Activated CD4-positive, alpha-beta T cell treated with anti-CD3 and anti-CD28 coated beads for 4 hours (primary cell): ENCODE measurements at regions not wholly inside any gene's neighbourhood (a gene's known extent, or its start where the extent isn't known, plus 50 kb on each side); places are given as distances from the start of the nearest gene placed in this dataset.
"Not testable (repeated sequence)": the region's sequence is repeated elsewhere in the genome, so short reads cannot be mapped to it uniquely, and the experiment has no call there.

Experiments used
- DNase-seq, 2 donors: peaks; one replicate each; pipeline ENCODE4 v3.0.0-alpha.2; 2020

DNA sequence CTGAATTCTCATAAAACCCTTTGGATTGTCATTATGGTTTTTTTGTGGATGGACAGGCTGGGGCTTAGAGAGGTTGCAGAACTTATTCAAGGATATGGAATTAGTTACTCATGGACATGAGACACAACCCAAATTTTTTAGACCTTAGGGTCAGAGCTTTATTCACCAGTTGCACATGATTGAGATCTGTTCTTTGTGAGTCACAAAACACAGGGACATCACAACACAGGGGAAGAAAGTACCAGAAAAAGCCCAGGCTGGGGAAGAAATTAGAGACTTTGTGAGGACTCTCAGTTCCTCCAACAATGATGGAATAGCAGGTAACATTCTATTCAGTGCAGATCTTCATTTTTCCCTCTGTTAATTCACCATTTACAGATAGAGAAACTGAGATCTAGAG is 602.4 kb upstream of the CPEB2 start:
- DNase-seq = no peak

DNA sequence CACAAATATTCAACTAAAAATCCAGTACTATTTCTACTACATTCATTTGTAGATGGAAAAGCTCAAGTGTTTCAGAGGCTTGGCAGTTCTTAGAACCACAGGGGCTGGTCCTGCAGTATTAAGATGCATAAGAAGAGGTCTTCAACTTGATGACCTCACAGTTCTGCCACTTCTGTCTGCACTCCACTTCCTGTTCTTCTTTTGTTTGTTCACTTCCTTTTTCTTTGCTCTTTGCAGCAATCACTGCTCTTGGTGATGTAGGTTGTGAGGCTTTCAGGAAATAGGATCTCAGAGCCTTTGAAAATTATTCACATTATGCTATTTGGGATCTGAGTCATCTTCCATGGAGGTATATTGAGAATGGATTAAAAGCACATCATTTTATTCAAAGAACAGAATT is 602.0 kb upstream of the CPEB2 start:
- no peak for DNase-seq

DNA sequence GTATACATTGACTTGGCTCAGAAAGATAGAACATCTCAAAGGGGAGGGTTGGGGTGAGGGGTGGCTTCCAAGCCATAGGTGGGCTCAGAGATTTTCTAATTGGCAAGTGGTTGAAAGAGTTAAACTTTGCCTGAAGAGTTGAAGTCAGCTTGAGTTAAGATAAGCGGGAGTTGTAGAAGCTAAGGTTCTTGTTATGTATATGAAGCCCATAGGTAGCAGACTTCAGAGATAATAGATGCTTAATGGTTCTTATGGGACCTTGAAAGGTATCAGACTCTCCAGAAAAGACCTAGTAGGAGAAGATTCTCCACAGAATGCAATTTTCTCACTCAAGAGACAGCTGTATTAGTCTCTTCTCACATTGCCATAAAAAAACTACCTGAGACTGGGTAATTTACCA is 599.1 kb upstream of the CPEB2 start:
- DNase-seq = no peak

DNA sequence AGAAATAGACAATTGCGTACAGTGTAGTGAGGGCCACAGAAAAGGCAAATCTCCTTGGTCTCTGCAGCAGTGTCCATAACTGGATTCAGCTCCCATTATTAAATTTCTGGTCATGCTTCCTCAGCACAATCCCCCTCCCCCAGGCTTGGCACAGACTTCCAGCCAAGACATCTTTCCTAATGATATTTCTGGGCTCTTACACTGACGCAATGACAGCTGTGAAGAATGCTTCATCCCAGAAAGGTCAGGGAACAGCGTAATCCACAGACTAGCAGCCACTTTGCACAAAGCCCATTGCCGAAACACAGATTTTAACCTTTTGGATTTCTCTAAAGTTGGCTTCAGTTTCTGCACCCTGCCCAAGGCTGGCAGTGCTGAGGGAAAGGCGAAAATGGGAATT is 597.6 kb upstream of the CPEB2 start:
- DNase-seq = no peak

DNA sequence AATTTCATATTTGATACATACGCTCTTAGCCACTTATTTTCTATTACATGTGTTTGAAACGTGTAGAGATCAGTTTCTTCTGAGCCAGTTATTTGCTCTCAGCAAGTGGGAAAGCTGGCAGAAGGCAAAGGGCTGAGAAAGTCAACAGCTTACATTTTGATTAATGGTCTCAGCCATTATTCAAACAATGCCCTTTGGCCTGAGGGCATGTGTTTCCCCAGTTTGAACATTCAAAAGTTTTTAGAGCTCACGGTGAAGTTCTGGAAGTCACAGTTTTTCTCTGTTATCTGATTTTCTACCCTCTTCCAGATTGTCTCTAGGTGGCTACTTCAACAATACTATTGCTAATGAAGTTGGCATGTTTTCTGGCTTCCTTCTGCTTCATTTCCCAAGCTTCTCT is 591.8 kb upstream of the CPEB2 start:
- no peak for DNase-seq

DNA sequence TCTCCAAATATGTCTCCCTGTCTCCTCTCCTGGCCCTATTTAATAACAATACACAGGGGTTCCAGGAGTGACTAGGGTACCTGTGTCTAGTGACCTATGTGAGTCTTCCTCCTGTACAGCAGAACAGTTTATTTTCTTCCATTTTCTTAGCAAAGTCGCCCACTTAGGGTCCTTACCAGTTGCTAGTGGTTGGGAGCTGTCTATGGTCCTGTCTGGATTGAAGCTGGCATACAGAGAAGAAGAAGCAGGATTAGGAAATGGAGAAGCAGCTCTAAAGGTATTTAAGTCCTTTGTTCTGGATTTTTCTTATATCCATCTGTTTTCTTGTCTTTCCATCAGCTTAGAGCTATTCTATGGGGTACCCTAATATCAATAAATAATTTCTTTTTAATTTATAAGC is 587.1 kb upstream of the CPEB2 start:
- no peak for DNase-seq

DNA sequence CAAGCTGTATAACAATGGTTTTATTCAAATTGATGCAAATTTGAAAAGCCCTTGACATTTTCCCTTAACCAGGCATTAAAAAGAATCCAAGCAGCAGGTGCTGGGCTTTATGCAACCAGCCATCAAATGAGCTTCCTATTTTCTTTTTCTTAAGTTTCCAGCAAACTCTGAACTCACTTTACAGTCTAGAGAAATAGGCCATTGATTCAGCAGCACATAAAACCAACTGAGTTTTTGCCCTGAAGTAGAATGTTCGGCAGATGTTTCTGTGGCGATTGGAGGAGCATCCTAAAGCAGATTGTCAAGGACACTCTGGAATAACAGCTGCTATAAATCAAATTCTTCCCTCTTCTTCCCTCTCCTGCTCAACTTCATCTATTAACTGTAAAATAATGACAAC is 582.8 kb upstream of the CPEB2 start:
- DNase-seq = no peak

DNA sequence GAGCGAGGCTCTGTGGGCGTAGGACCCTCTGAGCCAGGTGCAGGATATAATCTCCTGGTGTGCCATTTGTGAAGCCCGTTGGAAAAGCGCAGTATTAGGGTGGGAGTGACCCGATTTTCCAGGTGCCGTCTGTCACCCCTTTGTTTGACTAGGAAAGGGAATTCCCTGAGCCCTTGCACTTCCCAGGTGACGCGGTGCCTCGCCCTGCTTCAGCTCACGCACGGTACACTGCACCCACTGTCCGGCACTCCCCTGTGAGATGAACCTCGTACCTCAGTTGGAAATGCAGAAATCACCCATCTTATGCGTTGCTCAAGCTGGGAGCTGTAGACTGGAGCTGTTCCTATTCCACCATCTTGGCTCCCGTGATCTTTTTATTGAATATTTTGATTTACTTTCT is 576.0 kb upstream of the CPEB2 start:
- not testable (repeated sequence) for DNase-seq

DNA sequence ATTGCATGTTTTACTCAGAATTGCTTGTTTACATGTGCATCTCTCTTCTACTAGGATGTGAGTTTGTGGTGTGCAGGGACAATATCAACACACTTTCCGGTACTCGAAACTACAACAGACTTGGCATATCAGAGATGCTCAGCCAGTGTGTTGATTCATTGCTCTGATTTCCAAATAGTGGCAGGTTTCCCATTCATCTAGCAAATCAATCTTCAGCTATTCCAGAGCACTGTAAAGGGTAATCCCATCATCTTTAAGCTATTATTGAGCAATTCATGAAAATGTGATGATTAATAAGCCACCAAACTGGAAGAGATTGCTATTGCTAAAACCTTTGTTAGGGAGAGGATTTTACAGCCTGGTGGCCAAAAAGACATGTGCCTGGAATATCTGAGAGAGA is 574.2 kb upstream of the CPEB2 start:
- DNase-seq = no peak

DNA sequence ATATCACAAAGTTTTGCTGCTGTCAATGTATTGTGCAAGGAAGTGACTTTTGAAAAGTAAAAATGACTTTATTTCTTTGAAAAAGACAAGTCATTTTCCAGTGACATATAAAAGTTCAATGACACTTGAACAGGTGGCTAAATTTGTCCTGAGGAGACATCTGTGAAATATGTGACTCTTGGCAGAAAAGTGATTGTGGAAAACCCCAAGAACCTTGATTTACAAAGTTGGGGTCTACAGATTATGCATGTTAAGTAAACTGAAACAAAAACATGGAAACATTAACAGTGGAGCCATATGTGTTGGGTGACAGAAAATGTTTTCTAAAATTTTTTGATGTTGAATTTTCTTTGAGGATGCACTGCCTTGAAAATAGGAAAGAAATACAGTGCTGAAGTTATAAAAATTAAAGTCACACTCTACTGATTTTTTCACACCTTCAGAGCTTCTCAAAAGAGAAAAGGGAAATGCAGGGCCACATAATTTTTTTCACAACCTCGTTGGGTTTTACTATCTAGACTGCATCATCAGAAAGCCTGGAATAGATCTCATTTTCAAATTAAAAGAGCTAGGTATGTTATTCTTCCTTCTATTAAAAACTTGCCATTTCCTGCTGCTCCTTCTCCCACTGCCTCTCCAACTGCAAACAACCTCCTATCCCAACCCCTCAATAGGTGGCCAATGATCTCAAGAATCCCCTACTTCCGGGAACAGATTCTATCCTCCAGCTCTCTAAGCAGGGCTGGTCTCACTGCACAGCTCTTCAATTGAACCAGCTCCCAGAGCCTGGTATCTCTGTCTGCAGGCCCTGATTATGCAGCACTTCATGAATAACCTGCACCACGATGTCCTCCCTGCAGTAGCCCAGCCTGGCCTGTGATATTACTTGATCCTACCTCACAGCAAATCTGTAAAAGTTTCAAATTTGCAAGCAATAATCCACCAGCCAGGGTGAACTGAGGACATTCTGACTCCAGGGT is 570.8 kb upstream of the CPEB2 start:
- no peak for DNase-seq

DNA sequence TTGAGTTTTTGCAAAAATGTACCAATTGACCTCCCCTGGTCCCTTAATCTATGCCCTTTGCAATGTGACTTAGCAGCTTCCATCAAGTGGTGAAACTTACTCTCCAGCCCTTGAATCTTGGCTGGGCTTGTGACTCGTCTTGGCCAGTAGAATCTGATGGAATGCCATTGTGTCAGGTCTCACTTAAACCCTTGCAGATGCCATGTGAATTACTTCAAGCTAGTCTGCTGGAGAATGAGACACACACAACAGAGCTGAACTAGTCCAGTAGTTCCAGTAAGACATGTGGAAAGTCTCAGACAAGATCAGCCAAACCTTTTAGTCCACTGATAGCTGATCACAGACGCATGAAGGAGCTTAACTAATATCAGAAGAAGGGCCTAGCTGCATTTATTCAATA is 567.8 kb upstream of the CPEB2 start:
- DNase-seq = no peak

DNA sequence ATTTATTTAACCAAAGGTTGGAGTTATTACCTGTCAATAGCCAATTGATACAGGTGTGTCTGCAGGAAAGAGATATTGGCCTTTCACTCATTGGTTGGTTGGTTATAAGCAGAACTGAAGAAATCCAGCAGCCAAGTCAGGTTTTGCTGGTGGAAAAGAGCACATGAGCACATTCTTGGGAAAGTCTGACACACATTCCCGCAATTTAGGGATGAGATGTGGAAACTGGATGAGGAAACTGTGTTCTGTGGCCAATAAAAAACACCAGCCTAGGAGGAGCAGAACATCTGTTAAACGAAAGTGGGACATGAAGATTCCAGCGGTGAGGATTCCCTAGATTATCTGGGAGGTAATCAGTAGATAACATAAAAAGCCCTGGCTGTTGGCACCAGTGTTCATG is 567.4 kb upstream of the CPEB2 start:
- no peak for DNase-seq

DNA sequence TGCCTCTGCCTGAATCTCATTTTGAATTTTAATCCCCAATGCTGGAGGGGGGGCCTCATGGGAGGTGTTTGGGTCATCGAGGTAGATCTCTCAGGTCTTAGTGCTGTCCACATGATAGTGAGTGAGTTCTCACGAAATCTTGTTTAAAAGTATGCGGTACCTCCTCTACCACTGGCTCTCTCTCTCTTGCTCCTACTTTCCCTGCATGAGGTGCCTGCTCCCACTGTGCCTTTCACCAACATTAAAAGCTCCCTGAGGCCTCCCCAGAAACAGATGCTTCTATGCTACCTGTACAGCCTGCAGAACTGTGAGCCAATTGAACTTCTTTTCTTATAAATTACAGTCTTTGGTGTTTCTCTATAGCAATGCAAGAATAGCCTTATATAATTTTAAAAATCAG is 560.7 kb upstream of the CPEB2 start:
- DNase-seq = no peak

DNA sequence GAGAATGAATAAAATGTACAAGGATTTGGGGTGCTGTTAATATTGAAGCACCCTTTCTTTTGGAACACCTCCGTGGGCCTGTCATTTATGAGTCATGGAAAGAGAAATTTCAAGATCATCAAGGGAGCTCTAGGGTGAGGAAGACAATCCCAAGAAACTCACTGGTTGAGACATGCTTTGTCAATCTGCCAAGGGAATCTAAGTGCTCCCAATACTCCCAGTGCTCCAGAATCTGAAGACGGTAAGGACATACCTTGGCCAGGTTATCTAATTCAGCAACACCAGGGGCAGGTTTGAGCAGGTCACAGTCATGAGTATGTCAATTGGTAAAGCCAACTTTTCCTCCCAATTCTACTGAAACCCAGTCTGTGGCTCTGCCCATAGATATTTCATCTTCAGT is 556.4 kb upstream of the CPEB2 start:
- no peak for DNase-seq

DNA sequence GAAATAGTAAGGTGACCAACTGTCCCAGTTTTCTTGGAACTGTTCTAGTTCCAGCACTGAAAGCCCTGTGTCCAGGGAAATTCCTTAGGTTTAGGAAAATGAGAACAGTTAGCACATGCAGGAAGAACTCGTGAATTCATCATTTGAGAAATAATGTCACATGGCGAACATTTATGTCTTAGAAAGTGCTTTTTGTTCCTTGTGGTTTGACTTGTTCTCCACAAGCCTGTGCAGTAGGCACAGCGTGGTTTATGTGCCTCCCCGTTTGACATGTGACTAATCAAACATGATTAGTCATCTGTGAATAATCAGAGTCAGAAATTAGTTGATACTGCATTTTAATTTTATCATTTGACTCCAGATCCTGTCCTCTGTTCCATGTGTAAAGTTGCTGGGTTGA is 556.0 kb upstream of the CPEB2 start:
- no peak for DNase-seq

DNA sequence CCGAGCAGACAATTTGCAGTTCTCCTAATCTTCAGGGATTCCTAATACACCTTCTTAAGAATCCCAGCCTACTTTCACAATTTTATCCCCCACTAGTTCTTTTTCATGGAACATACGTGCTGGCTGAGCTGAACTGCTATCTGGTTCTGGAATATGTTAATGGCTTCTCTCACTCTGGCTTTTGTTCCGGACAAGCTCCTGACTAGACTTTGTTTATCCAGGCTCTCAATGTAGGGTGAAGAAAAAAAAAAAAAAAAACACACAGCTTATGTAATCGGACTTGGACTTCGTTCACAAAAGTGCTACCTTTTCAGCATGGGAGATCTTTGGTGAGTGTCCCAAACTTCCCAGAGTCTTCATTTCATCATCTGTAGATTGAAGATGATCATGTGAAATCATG is 555.4 kb upstream of the CPEB2 start:
- no peak for DNase-seq

DNA sequence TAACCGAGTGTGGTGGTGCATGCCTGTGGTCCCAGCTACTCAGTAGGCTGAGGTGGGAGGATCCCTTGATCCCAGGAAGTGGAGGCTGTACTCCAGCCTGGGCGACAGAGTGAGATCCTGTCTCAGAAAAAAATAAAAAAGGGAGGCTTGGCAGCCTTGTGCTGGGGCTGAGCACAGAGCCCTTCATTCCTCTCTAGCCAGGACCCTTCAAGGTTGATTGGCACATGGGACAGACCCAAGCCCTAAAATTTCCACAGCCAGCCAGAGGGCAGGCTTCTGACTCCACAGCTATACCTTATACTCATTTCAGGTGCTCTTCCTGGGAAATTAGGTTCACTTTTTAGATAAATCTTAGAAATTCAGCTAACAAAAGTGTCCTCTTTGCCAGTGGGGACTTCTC is 553.0 kb upstream of the CPEB2 start:
- DNase-seq = no peak

DNA sequence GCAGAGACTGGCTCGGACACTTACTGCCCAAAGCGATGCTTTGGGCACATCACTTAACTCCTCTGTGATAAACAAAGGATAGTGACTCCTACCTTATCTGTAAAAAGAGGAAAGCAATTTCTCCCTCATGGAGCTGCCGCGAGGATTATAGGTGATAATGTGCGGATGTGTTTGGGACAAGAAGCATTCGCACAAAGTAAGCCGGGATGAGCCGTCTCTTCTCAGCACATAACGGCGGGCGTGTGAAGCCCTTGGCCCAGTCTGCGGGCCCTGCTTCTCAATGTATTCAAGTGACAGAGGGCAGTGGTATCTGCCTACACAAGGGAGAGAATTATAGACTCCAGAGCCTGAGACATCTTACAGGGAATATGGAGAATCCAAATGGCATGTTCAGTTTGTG is 550.3 kb upstream of the CPEB2 start:
- no peak for DNase-seq

DNA sequence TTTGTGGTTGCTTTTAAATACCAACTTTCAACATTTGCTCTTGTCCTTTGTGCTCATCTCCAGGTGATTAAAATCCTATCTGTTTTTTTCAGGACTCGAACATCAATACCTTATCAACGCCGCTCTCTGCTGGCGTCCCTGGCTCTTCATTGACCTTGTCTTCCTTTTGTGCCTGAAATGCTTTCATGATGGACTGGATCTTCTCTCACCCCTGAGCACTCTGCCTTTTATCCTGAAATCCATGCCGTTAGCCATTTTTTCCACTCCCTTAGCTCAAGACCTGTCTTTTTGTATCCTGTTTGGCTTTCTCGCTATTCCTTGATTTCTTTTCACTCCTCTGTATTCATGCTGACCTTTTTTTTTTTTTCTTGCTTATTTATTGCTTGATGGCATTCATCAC is 549.5 kb upstream of the CPEB2 start:
- no peak for DNase-seq

DNA sequence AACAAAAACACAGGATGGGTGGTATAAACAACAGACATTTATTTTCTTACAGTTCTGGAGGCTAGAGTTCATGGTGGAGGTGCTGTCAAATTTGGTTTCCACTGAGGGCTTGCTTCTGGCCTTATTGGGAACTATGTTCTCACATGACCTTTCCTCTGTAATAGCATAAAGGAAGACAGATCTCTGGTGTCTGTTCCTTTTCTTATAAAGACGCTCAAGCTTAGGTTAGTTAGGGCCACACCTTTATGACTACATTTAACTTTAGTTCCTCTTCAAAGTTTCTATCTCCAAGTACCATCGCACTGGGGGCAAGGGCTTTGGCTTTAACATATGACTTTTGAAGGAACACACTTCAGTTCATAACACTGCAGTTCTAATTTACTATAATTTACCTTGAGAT is 543.8 kb upstream of the CPEB2 start:
- DNase-seq = no peak

DNA sequence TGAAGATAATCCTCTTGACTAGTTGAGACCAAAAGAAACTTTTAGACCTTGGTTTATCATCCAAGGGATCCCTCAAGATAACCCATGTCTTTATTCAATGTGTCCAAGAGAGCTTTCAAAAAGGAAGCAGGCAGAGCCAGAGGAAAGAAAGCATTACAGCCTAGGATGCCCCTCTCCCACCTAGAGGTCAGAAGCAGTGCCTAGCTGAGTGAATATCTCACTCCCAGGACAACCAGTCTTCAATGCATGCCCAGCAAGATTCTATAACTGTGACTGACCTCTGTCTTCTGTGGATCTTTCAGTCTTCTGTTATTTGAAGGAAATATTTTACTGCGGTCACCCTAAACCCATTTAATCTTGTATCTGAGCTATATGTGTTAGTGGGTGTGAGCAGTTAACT is 537.2 kb upstream of the CPEB2 start:
- DNase-seq = no peak

DNA sequence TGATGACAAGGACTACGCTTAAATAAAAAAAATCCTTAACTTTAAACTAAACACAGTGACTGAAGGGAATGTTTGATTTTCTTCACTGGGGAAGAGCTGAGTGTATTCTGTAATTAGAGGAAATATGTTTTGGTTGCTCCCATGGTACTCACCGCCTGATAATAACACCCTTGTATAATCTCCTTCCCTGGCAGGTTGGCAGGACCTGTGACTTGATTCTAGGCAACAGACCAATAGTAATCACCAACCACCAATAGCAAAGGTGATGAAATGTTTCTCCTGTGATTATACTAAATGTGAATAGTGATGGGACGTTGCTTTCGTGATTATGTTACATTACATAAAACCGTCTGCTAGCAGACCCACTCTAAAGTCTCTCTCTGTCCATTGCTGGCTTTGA is 536.8 kb upstream of the CPEB2 start:
- no peak for DNase-seq

DNA sequence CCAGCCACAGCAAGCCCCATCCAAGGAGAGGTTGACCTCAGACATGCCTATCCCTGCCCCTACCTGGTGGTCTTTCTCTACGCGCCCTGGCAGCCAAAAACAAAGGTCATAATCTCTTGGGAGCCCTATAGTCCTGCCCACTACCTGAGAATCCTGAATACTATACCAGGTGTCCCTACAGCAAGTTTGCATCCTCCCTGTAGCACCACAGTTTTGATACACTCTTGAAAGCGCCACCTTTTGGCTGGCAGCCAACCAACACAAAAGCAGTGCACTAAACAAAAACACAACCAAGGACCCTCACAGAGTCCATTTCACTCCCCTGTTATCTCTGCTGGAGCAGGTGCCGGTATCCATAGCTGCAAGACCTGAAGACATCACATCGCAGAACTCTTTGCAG is 523.8 kb upstream of the CPEB2 start:
- no peak for DNase-seq

DNA sequence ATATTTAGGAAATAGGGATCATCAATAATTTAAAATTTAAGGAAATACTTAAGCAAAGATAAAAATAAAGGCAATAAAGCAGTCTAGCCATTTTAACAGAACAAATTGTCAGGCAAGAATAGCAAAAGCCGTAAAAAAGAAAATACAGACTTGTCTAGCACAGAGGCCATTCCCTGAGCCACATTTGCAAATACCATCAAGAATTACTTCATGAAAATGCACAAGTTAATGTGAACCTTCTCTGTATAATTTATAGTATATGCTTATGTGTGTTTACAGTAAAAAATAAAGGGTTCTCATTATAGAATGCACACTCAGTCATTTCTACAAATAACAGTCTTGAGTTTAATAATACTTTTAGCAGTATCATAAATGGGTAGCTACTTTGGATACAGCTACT is 505.9 kb upstream of the CPEB2 start:
- DNase-seq = no peak

DNA sequence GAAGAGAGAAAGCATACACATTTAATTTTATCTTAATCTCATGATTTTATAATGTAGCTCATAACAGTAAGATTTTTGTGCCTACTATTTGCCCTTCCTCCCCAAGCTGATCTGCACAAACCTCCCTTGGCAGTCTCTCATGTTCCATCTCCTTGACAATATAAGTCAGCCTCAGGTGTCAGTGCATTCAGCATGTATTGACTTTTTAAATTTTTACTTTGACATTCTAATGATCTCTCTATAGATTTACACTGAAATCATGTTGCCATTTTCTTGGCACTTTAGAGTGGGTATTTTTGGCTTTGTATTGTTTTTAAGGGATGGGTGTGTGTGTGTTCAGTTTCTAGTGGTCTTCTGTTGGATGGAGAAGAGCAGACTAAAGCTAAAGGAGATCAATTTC is 505.3 kb upstream of the CPEB2 start:
- no peak for DNase-seq
